ENCODE measurements at regions not wholly inside any gene's neighbourhood (a gene's known extent, or its start where the extent isn't known, plus 50 kb on each side); places are given as distances from the start of the nearest gene placed in this dataset.

DNA sequence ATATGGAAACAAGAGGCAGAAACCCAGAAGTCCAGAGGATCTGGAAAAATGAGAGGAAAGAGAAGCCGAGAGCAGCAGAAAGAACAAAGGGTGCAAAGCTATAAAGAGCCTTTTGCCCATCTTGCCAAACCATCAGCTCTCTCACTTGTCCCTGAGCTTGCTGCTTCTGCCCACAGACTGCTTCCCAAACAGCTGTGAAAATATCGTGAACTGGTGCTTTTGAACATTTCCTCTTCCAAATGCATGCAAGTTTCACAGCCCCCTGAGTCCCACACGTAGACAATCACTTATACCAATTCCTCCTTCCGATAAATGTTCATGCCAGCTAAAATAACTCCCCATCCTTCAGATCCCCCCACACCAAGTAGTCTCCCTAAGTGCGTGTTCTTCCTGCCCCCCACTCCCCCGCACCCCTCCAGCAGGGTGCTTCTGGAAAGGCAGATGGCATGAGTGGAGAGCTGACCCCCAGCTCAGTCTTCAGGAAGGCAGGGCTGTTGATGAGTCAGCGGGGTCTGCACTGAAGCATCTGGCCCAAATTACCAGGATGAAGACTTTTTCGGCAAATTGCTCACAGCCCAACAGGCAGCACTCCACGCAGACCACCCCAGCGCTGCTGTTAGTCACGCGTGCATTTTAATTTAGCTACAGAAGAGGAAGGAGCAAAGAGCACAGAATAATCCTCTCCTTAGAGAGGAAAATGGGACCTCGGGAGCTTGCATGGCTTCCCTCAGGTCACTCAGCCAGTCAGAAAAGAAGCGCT, 76.1 kb upstream of the KCNMA1 start:
- TF ChIP-seq EZH2phosphoT487 (IDR thresholded peaks at IDR 0.05; ENCODE audit: insufficient read depth, low read depth) (no peak), EZH2 (IDR thresholded peaks at IDR 0.05; ENCODE audit: insufficient read depth, poor library complexity, severe bottlenecking) (no peak)
- H3K79me2 ChIP-seq (ENCODE audit: insufficient read depth) = no peaks in the 10 kb centered on the region
- no peak overlapping the region for H3K9ac ChIP-seq
- H3K4me2 ChIP-seq (ENCODE audit: unreplicated experiment) = peak overlapping the region; percentile 35
- H3K27ac ChIP-seq = no peak overlapping the region
- no peaks in the 10 kb centered on the region for H3K9me3 ChIP-seq (ENCODE audit: low read depth)
- WGBS, 2 experiments (ENCODE audit: low coverage in 1 of 2, low lambda C conversion rate in 2 of 2, missing lambda C conversion rate in 2 of 2) = 16% methylated on average over 14 of the region's 14 CpGs
- no peak overlapping the region for H3K4me3 ChIP-seq
- DNase-seq = peak; percentile 60
- in situ Hi-C loops (cut with MboI) = no loop called here
- H3K36me3 ChIP-seq (ENCODE audit: low read depth) = no peaks in the 10 kb centered on the region
- H3K9me2 ChIP-seq (ENCODE audit: insufficient read depth) = no peaks in the 10 kb centered on the region
- H3K4me1 ChIP-seq (ENCODE audit: insufficient read depth) = peaks cover 8% of the 10 kb centered on the region; the same call in 1 of the 2 replicates
- H4K20me1 ChIP-seq (ENCODE audit: insufficient read depth) = no peaks in the 10 kb centered on the region
- no peaks in the 10 kb centered on the region for H3K27me3 ChIP-seq (replicated peaks; ENCODE audit: insufficient read depth)
- peaks cover 9% of the 10 kb centered on the region for H3F3A ChIP-seq (ENCODE audit: insufficient read depth)
- no peak overlapping the region for H2AFZ ChIP-seq

DNA sequence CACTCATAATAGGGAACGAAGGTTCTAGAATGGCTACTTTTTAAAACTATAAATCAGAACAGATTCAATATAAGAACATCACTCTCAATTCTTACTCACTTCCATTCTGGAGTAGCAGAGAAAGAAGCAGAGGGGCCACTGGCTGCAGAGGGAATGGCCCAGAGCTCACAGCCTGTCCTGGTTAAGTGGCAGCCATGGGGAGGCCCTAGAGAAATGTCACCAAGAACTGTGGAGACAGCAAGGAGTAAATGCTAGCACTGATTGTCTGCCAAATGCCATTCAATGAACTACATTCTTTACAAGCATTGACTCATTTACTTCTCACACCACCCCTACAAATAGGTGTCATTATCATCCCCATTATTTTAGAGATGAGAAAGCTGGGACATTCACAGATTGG, 74.6 kb upstream of the KCNMA1 start:
- Histone ChIP-seq H3K9ac (no peak overlapping the region), H3K4me1 (ENCODE audit: insufficient read depth) (peaks cover 8% of the 10 kb centered on the region; the same call in 1 of the 2 replicates), H3K27ac (no peak overlapping the region), H2AFZ (no peak overlapping the region), H3K4me3 (no peak overlapping the region), H3K9me2 (ENCODE audit: insufficient read depth) (no peaks in the 10 kb centered on the region), H3K79me2 (ENCODE audit: insufficient read depth) (no peaks in the 10 kb centered on the region), H3K4me2 (ENCODE audit: unreplicated experiment) (no peak overlapping the region), H3K27me3 (replicated peaks; ENCODE audit: insufficient read depth) (no peaks in the 10 kb centered on the region), H3K36me3 (ENCODE audit: low read depth) (no peaks in the 10 kb centered on the region), H4K20me1 (ENCODE audit: insufficient read depth) (no peaks in the 10 kb centered on the region), H3K9me3 (ENCODE audit: low read depth) (no peaks in the 10 kb centered on the region), H3F3A (ENCODE audit: insufficient read depth) (peaks cover 9% of the 10 kb centered on the region)
- no peak for TF ChIP-seq EZH2 (IDR thresholded peaks at IDR 0.05; ENCODE audit: insufficient read depth, poor library complexity, severe bottlenecking)
- TF ChIP-seq EZH2phosphoT487 (IDR thresholded peaks at IDR 0.05; ENCODE audit: insufficient read depth, low read depth) = no peak
- WGBS, 2 experiments (ENCODE audit: low coverage in 1 of 2, low lambda C conversion rate in 2 of 2, missing lambda C conversion rate in 2 of 2) = 97 to 100% methylated on average over 1 of the region's 1 CpG
- in situ Hi-C loops (cut with MboI) = no loop called here
- DNase-seq = no peak

DNA sequence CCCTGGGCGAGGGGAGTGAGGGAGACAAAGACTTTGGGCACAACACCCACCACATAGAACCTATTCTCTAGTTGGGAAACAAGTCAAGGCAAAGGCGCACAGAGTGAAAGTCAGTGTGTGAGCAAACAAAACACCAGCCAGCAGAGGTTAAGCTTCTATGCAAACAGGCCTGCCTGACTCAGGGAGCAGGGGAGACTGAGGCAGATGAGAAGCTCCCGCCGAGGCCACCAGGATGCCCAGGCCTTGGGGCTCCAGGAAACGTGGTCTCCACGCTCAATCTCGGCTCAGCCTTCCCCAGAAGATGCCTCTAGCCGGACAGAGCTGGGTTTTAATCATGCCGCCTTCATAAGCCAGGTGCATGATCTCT, 74.1 kb upstream of the KCNMA1 start:
- Histone ChIP-seq H3K4me1 (ENCODE audit: insufficient read depth) (peaks cover 8% of the 10 kb centered on the region; the same call in 1 of the 2 replicates), H3F3A (ENCODE audit: insufficient read depth) (peaks cover 9% of the 10 kb centered on the region), H3K27me3 (replicated peaks; ENCODE audit: insufficient read depth) (no peaks in the 10 kb centered on the region), H3K4me2 (ENCODE audit: unreplicated experiment) (peak overlapping the region; percentile 84), H3K9ac (no peak overlapping the region), H3K79me2 (ENCODE audit: insufficient read depth) (no peaks in the 10 kb centered on the region), H3K4me3 (no peak overlapping the region), H4K20me1 (ENCODE audit: insufficient read depth) (no peaks in the 10 kb centered on the region), H3K9me3 (ENCODE audit: low read depth) (no peaks in the 10 kb centered on the region), H3K27ac (no peak overlapping the region), H3K9me2 (ENCODE audit: insufficient read depth) (no peaks in the 10 kb centered on the region), H2AFZ (peak overlapping the region; percentile 93; the same call in 1 of the 2 replicates), H3K36me3 (ENCODE audit: low read depth) (no peaks in the 10 kb centered on the region)
- in situ Hi-C loops (cut with MboI) = no loop called here
- DNase-seq = no peak
- 26 to 28% methylated on average over 9 of the region's 9 CpGs for WGBS, 2 experiments (ENCODE audit: low coverage in 1 of 2, low lambda C conversion rate in 2 of 2, missing lambda C conversion rate in 2 of 2)
- TF ChIP-seq EZH2phosphoT487 (IDR thresholded peaks at IDR 0.05; ENCODE audit: insufficient read depth, low read depth) (no peak), EZH2 (IDR thresholded peaks at IDR 0.05; ENCODE audit: insufficient read depth, poor library complexity, severe bottlenecking) (no peak)

DNA sequence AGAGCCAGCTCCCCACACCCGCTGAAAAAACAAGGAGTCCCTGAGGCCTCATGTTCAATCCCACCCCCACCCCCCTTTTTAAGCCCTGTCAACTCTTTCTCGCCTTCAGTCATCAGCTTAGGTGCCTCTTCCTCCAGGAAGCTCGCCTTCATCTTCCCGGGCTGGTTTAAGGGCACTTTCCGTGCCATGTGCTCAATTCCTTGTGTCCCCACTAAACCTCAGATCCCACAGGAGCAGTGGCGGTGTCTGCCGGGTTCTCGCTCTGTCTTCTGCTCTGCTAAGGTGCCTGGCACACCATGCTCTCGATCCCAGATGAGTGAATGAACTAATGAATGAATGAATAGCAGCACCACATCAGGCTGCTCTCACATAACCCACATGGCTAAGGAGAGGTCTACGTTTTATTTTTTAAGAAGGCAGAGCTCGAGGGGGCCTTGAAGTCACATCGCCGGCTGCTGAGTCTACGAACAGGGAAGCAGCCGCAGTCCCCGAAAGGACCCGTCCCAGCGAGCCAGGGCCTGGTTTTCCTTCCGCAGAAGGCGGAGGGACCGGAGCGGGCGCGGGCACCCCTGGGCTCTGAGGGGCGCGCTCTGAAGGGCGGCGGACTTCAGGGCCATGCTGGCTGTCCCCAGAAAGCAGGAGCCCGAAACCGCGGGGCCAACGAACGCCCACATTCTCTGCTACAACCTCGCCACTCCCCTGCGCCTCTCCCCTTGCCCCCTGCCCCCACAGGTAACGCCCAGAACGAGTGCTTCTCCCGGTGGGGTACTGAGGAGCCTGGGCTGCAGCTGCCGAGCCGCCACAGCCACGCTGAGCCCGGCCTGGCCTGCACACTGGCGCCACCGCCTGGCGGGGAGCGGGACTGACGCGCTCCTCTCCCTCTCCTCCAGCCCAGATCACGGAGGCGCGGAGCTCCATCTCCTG, 73.4 kb upstream of the KCNMA1 start:
- Histone ChIP-seq H3K4me3 (peak overlapping the region; percentile 73), H3K79me2 (ENCODE audit: insufficient read depth) (no peaks in the 10 kb centered on the region), H3K9ac (peak overlapping the region; percentile 58), H3K9me2 (ENCODE audit: insufficient read depth) (no peaks in the 10 kb centered on the region), H4K20me1 (ENCODE audit: insufficient read depth) (no peaks in the 10 kb centered on the region), H3K4me2 (ENCODE audit: unreplicated experiment) (peak overlapping the region; percentile 84), H3K9me3 (ENCODE audit: low read depth) (no peaks in the 10 kb centered on the region), H3F3A (ENCODE audit: insufficient read depth) (peaks cover 9% of the 10 kb centered on the region), H3K4me1 (ENCODE audit: insufficient read depth) (peaks cover 8% of the 10 kb centered on the region; the same call in 1 of the 2 replicates), H3K36me3 (ENCODE audit: low read depth) (no peaks in the 10 kb centered on the region), H2AFZ (peak overlapping the region; percentile 93), H3K27me3 (replicated peaks; ENCODE audit: insufficient read depth) (no peaks in the 10 kb centered on the region), H3K27ac (no peak overlapping the region)
- WGBS, 2 experiments (ENCODE audit: low coverage in 1 of 2, low lambda C conversion rate in 2 of 2, missing lambda C conversion rate in 2 of 2) = 18 to 19% methylated on average over 45 to 46 of the region's 51 CpGs
- in situ Hi-C loops (cut with MboI) = no loop called here
- no peak for TF ChIP-seq EZH2phosphoT487 (IDR thresholded peaks at IDR 0.05; ENCODE audit: insufficient read depth, low read depth)
- no peak for TF ChIP-seq EZH2 (IDR thresholded peaks at IDR 0.05; ENCODE audit: insufficient read depth, poor library complexity, severe bottlenecking)
- peak; percentile 78 for DNase-seq
